Neural cell (in vitro differentiated cells): ENCODE measurements at regions not wholly inside any gene's neighbourhood (a gene's known extent, or its start where the extent isn't known, plus 50 kb on each side); places are given as distances from the start of the nearest gene placed in this dataset.

Experiments used
- H2AFZ ChIP-seq: fragments of 200-600, 300-800 bp; sonication (generic), shearing (Covaris generic); 2 replicates; pipeline ENCODE4 v1.6.0; 2014; ENCODE audit warnings: low read depth, mild to moderate bottlenecking, antibody characterized with exemption, low read length, moderate library complexity
- H3F3A ChIP-seq: fragments of 200-600 bp; shearing (Covaris generic); 2 replicates; pipeline ENCODE4 v1.6.1; 2016; ENCODE audit warnings: mild to moderate bottlenecking, moderate library complexity, mixed read lengths, antibody characterized with exemption, low read length; ENCODE audit not compliant: insufficient read depth, poor library complexity, severe bottlenecking
- H3K27ac ChIP-seq: fragments of 200-600, 300-800 bp; sonication (generic), shearing (Covaris generic); 2 replicates; pipeline ENCODE4 v1.5.1; 2014; ENCODE audit warnings: mild to moderate bottlenecking, low read length, moderate library complexity
- H3K27me3 ChIP-seq: fragments of 300-800, 200-600 bp; sonication (generic), shearing (Covaris generic); 2 replicates; pipeline ENCODE4 v1.6.0; 2014; ENCODE audit warnings: mild to moderate bottlenecking, low read depth, low read length, moderate library complexity; ENCODE audit not compliant: insufficient read depth
- H3K36me3 ChIP-seq: fragments of 300-800, 200-600 bp; sonication (generic), shearing (Covaris generic); 2 replicates; pipeline ENCODE4 v1.5.1; 2014; ENCODE audit warnings: mild to moderate bottlenecking, antibody characterized with exemption, low read length, moderate library complexity; ENCODE audit not compliant: insufficient read depth
- H3K4me2 ChIP-seq: fragments of 300-800, 200-600 bp; sonication (generic), shearing (Covaris generic); 2 replicates; pipeline ENCODE4 v1.6.0; 2014; ENCODE audit warnings: mild to moderate bottlenecking, low read length
- H3K4me3 ChIP-seq: fragments of 300-800, 200-600 bp; sonication (generic), shearing (Covaris generic); 2 replicates; pipeline ENCODE4 v1.5.1; 2014; ENCODE audit warnings: mild to moderate bottlenecking, low read length, moderate library complexity
- H3K79me2 ChIP-seq: fragments of 200-600 bp; shearing (Covaris generic); replicated peaks from 2 replicates; pipeline ENCODE4 v1.6.0; 2014; ENCODE audit warnings: mild to moderate bottlenecking, low read length, moderate library complexity; ENCODE audit not compliant: insufficient read depth
- H3K9ac ChIP-seq: fragments of 300-800, 200-600 bp; sonication (generic), shearing (Covaris generic); 2 replicates; pipeline ENCODE4 v1.6.1; 2016; ENCODE audit warnings: mild to moderate bottlenecking, low read length, mixed read lengths
- H3K9me2 ChIP-seq: fragments of 200-600 bp; shearing (Covaris generic); 2 replicates; pipeline ENCODE4 v1.6.1; 2016; ENCODE audit warnings: mild to moderate bottlenecking, low read length, mixed read lengths; ENCODE audit not compliant: insufficient read depth
- H3K9me3 ChIP-seq: fragments of 200-600, 300-800 bp; sonication (generic), shearing (Covaris generic); 2 replicates; pipeline ENCODE4 v1.6.1; 2016; ENCODE audit warnings: mild to moderate bottlenecking, mixed run types, low read length, moderate library complexity, mixed read lengths
- H4K20me1 ChIP-seq: fragments of 200-600 bp; shearing (Covaris generic); 2 replicates; pipeline ENCODE4 v1.6.1; 2016; ENCODE audit warnings: mild to moderate bottlenecking, mixed run types; ENCODE audit not compliant: insufficient read depth
- EP300 ChIP-seq: fragments of 450-650 bp; conservative IDR thresholded peaks from 2 replicates; pipeline ENCODE4 v1.6.1; 2014; ENCODE audit warnings: antibody characterized with exemption, mild to moderate bottlenecking, moderate library complexity; ENCODE audit not compliant: poor library complexity, severe bottlenecking
- EZH2 ChIP-seq: fragments of 200-600, 300-800 bp; shearing (Covaris generic), sonication (generic); IDR thresholded peaks from 2 replicates; pipeline ENCODE4 v1.6.1; 2014; ENCODE audit warnings: antibody characterized with exemption, low read length, borderline replicate concordance, mild to moderate bottlenecking; ENCODE audit not compliant: insufficient read depth, poor library complexity, severe bottlenecking
- MXI1 ChIP-seq: fragments of 450-650 bp; conservative IDR thresholded peaks from 2 replicates; pipeline ENCODE4 v1.6.1; 2014; ENCODE audit warnings: antibody characterized with exemption, mild to moderate bottlenecking; ENCODE audit not compliant: poor library complexity, severe bottlenecking
- POLR2AphosphoS5 ChIP-seq: IDR thresholded peaks from 2 replicates; pipeline ENCODE4 v1.6.1; 2012
- RAD21 ChIP-seq: fragments of 450-650 bp; conservative IDR thresholded peaks from 2 replicates; pipeline ENCODE4 v1.6.1; 2014; ENCODE audit warnings: antibody characterized with exemption, mild to moderate bottlenecking, moderate library complexity
- SMC3 ChIP-seq: fragments of 450-650 bp; conservative IDR thresholded peaks from 2 replicates; pipeline ENCODE4 v1.6.1; 2014; ENCODE audit warnings: antibody characterized with exemption, mild to moderate bottlenecking, moderate library complexity; ENCODE audit not compliant: poor library complexity
- TAF1 ChIP-seq: IDR thresholded peaks from 2 replicates; pipeline ENCODE4 v1.6.1; 2012; ENCODE audit warnings: low read depth
- TF ChIP-seq, protein P1 (sequence below): fragments of 450-650 bp; IDR thresholded peaks from 2 replicates; pipeline ENCODE4 v1.5.1; 2014; ENCODE audit warnings: antibody characterized with exemption, mild to moderate bottlenecking, moderate library complexity; ENCODE audit not compliant: poor library complexity, severe bottlenecking
- TF ChIP-seq, protein P2 (sequence below): IDR thresholded peaks from 2 replicates; pipeline ENCODE4 v1.6.1; 2012; ENCODE audit warnings: borderline replicate concordance

DNA sequence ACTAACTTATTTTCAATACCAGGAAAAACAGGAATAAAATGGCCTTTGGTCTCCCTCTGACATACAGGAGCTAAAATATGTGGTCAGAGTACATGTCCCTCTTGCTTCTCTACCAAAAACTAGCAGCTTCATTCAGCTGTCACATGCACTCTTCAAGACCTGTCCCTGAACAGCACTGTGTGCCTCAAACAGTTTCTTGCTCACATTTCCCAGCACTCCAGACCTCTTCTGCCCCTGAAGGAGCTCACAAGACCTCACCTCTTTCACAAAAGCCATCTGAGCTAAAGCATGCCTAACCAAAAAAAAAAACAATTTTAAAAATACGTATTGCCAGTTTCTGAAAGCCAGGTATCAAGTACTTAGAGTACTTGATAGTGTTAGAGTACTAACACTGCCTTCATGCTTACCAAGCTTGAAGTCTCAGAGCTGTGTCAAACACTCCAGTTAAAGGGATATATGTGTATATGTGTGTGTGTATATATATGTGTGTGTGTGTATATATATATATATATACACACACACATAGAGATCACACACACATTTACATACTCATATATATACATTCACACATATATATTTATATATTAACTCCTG, 148.3 kb upstream of the POU3F2 start:
- no peaks in the 10 kb centered on the region for H3F3A ChIP-seq
- TF ChIP-seq, protein P1, sequence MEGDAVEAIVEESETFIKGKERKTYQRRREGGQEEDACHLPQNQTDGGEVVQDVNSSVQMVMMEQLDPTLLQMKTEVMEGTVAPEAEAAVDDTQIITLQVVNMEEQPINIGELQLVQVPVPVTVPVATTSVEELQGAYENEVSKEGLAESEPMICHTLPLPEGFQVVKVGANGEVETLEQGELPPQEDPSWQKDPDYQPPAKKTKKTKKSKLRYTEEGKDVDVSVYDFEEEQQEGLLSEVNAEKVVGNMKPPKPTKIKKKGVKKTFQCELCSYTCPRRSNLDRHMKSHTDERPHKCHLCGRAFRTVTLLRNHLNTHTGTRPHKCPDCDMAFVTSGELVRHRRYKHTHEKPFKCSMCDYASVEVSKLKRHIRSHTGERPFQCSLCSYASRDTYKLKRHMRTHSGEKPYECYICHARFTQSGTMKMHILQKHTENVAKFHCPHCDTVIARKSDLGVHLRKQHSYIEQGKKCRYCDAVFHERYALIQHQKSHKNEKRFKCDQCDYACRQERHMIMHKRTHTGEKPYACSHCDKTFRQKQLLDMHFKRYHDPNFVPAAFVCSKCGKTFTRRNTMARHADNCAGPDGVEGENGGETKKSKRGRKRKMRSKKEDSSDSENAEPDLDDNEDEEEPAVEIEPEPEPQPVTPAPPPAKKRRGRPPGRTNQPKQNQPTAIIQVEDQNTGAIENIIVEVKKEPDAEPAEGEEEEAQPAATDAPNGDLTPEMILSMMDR: no peak
- TF ChIP-seq EP300: no peak
- TF ChIP-seq, protein P2, sequence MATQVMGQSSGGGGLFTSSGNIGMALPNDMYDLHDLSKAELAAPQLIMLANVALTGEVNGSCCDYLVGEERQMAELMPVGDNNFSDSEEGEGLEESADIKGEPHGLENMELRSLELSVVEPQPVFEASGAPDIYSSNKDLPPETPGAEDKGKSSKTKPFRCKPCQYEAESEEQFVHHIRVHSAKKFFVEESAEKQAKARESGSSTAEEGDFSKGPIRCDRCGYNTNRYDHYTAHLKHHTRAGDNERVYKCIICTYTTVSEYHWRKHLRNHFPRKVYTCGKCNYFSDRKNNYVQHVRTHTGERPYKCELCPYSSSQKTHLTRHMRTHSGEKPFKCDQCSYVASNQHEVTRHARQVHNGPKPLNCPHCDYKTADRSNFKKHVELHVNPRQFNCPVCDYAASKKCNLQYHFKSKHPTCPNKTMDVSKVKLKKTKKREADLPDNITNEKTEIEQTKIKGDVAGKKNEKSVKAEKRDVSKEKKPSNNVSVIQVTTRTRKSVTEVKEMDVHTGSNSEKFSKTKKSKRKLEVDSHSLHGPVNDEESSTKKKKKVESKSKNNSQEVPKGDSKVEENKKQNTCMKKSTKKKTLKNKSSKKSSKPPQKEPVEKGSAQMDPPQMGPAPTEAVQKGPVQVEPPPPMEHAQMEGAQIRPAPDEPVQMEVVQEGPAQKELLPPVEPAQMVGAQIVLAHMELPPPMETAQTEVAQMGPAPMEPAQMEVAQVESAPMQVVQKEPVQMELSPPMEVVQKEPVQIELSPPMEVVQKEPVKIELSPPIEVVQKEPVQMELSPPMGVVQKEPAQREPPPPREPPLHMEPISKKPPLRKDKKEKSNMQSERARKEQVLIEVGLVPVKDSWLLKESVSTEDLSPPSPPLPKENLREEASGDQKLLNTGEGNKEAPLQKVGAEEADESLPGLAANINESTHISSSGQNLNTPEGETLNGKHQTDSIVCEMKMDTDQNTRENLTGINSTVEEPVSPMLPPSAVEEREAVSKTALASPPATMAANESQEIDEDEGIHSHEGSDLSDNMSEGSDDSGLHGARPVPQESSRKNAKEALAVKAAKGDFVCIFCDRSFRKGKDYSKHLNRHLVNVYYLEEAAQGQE: no peak
- TF ChIP-seq POLR2AphosphoS5: no peak
- TF ChIP-seq MXI1: no peak
- TF ChIP-seq SMC3: no peak
- no peak for TF ChIP-seq EZH2
- no peak for TF ChIP-seq RAD21
- TF ChIP-seq TAF1: no peak

DNA sequence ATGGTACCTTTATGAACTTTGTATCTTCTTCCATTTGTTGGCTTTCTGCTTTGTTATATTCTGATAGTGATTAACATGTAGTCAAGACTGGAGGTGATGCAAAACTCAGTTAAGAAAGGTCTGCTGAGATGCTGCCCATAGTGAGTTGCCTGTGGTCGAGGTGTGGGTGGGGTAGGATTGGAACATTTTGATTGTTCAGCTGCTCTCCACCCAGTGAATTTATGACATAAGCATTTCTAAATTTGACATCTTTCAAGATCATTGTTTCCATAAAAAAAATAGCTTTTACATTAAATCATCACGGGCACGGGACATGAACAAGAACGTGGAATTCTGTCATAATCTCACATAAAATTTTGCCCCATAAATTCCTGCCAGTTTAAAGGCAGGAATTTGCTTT, 146.6 kb upstream of the POU3F2 start:
- TF ChIP-seq MXI1 (no peak), TAF1 (no peak), SMC3 (no peak), EP300 (no peak)
- TF ChIP-seq, protein P1: no peak
- no peak overlapping the region for H3K4me2 ChIP-seq
- H3F3A ChIP-seq: no peaks in the 10 kb centered on the region
- H3K27ac ChIP-seq: no peak overlapping the region
- H3K4me3 ChIP-seq: no peak overlapping the region
- no peaks in the 10 kb centered on the region for H3K9me2 ChIP-seq
- no peak overlapping the region for H3K9ac ChIP-seq
- no peaks in the 10 kb centered on the region for H4K20me1 ChIP-seq
- H3K79me2 ChIP-seq: no peaks in the 10 kb centered on the region
- H3K36me3 ChIP-seq: no peaks in the 10 kb centered on the region
- no peaks in the 10 kb centered on the region for H3K9me3 ChIP-seq
- H2AFZ ChIP-seq: no peak overlapping the region
- H3K27me3 ChIP-seq: no peaks in the 10 kb centered on the region

More for the DNA sequence above, 148.3 kb upstream of the POU3F2 start:
- no peaks in the 10 kb centered on the region for H4K20me1 ChIP-seq
- no peak overlapping the region for H3K4me2 ChIP-seq
- no peak overlapping the region for H3K9ac ChIP-seq
- no peaks in the 10 kb centered on the region for H3K79me2 ChIP-seq
- H3K9me2 ChIP-seq: no peaks in the 10 kb centered on the region
- no peaks in the 10 kb centered on the region for H3K9me3 ChIP-seq
- H3K27ac ChIP-seq: no peak overlapping the region
- no peak overlapping the region for H2AFZ ChIP-seq
- H3K4me3 ChIP-seq: no peak overlapping the region
- no peaks in the 10 kb centered on the region for H3K27me3 ChIP-seq
- H3K36me3 ChIP-seq: no peaks in the 10 kb centered on the region
